ENCODE measurements at regions not wholly inside any gene's neighbourhood (a gene's known extent, or its start where the extent isn't known, plus 50 kb on each side); places are given as distances from the start of the nearest gene placed in this dataset.

- H3K27me3 Mint-ChIP-seq, result no peaks in the 10 kb centered on the region
- no peak for ATAC-seq (ENCODE audit: low read depth)
Observed at GRCh38 chr3:154745122-154745521, 315.1 kb upstream of the GPR149 start.

GRCh38 chr3:154743418-154743817 lies 313.4 kb upstream of the GPR149 start:
- no peak overlapping the region for H3K27ac Mint-ChIP-seq
- H3K9me3 Mint-ChIP-seq, result peaks cover 7% of the 10 kb centered on the region
- no peaks in the 10 kb centered on the region for H3K27me3 Mint-ChIP-seq
- ChIA-PET POLR2A (no interaction called here), CTCF (no interaction called here)
- TF ChIP-seq CTCF (IDR thresholded peaks at IDR 0.05), result no peak
- no peaks in the 10 kb centered on the region for H3K4me1 Mint-ChIP-seq
- DNase-seq, result no peak
- intact Hi-C loops (cut with micrococcal nuclease), result no loop called here
- H3K4me3 Mint-ChIP-seq, result no peak overlapping the region
- no peaks in the 10 kb centered on the region for H3K36me3 Mint-ChIP-seq (ENCODE audit: low read depth)
- no peak for ATAC-seq (ENCODE audit: low read depth)

More at GRCh38 chr3:154745122-154745521, 315.1 kb upstream of the GPR149 start:
- POLR2A ChIA-PET, result no interaction called here
- H3K9me3 Mint-ChIP-seq, result peaks cover 7% of the 10 kb centered on the region
- no peak for DNase-seq
- TF ChIP-seq CTCF (IDR thresholded peaks at IDR 0.05), result no peak
- CTCF ChIA-PET, result no interaction called here
- intact Hi-C loops (cut with micrococcal nuclease), result no loop called here
- H3K4me3 Mint-ChIP-seq, result no peak overlapping the region
- H3K36me3 Mint-ChIP-seq (ENCODE audit: low read depth), result no peaks in the 10 kb centered on the region
- no peaks in the 10 kb centered on the region for H3K4me1 Mint-ChIP-seq
- H3K27ac Mint-ChIP-seq, result no peak overlapping the region

GRCh38 chr3:154734468-154734867 lies 304.5 kb upstream of the GPR149 start:
- H3K27ac Mint-ChIP-seq, result no peak overlapping the region
- POLR2A ChIA-PET, result no interaction called here

GRCh38 chr3:154730186-154730585 lies 300.2 kb upstream of the GPR149 start:
- ATAC-seq (ENCODE audit: low read depth) (no peak), DNase-seq (no peak)
- Mint-ChIP-seq H3K27ac (no peak overlapping the region), H3K4me3 (no peak overlapping the region), H3K9me3 (no peaks in the 10 kb centered on the region), H3K27me3 (no peaks in the 10 kb centered on the region), H3K36me3 (ENCODE audit: low read depth) (no peaks in the 10 kb centered on the region), H3K4me1 (no peaks in the 10 kb centered on the region)
- no peak for TF ChIP-seq CTCF (IDR thresholded peaks at IDR 0.05)
- ChIA-PET POLR2A (no interaction called here), CTCF (no interaction called here)
- intact Hi-C loops (cut with micrococcal nuclease), result no loop called here

More at GRCh38 chr3:154734468-154734867, 304.5 kb upstream of the GPR149 start:
- Mint-ChIP-seq H3K9me3 (no peaks in the 10 kb centered on the region), H3K4me1 (no peaks in the 10 kb centered on the region), H3K4me3 (no peak overlapping the region), H3K27me3 (no peaks in the 10 kb centered on the region), H3K36me3 (ENCODE audit: low read depth) (no peaks in the 10 kb centered on the region)
- ATAC-seq (ENCODE audit: low read depth) (no peak), DNase-seq (no peak)
- intact Hi-C loops (cut with micrococcal nuclease), result no loop called here
- CTCF ChIA-PET, result no interaction called here
- no peak for TF ChIP-seq CTCF (IDR thresholded peaks at IDR 0.05)

GRCh38 chr3:154729741-154730140 lies 299.8 kb upstream of the GPR149 start:
- no peak overlapping the region for H3K27ac Mint-ChIP-seq
- H3K9me3 Mint-ChIP-seq, result no peaks in the 10 kb centered on the region
- CTCF ChIA-PET, result no interaction called here
- TF ChIP-seq CTCF (IDR thresholded peaks at IDR 0.05), result no peak
- no peaks in the 10 kb centered on the region for H3K27me3 Mint-ChIP-seq
- ATAC-seq (ENCODE audit: low read depth) (no peak), DNase-seq (no peak)
- H3K4me1 Mint-ChIP-seq, result no peaks in the 10 kb centered on the region
- no peak overlapping the region for H3K4me3 Mint-ChIP-seq
- POLR2A ChIA-PET, result no interaction called here
- no peaks in the 10 kb centered on the region for H3K36me3 Mint-ChIP-seq (ENCODE audit: low read depth)
- intact Hi-C loops (cut with micrococcal nuclease), result no loop called here

All from activated B cell treated with CpG ODN at 0.5 μM for 24 hours (primary cell).